ENCODE measurements at regions not wholly inside any gene's neighbourhood (a gene's known extent, or its start where the extent isn't known, plus 50 kb on each side); places are given as distances from the start of the nearest gene placed in this dataset.

- H3K27me3 Mint-ChIP-seq (ENCODE audit: unreplicated experiment) = no peaks in the 10 kb centered on the region
- TF ChIP-seq CTCF (IDR thresholded peaks at IDR 0.05; ENCODE audit: unreplicated experiment) = no peak
- H3K27ac Mint-ChIP-seq (ENCODE audit: unreplicated experiment) = no peak overlapping the region
- no peaks in the 10 kb centered on the region for H3K9me3 Mint-ChIP-seq (ENCODE audit: unreplicated experiment)
- DNase-seq (ENCODE audit: low spot score) = no peak
- no peak overlapping the region for H3K4me3 Mint-ChIP-seq (ENCODE audit: unreplicated experiment)
- no peaks in the 10 kb centered on the region for H3K36me3 Mint-ChIP-seq (ENCODE audit: low read depth, unreplicated experiment)
- H3K4me1 Mint-ChIP-seq (ENCODE audit: unreplicated experiment) = no peaks in the 10 kb centered on the region
These were observed 102.8 kb downstream of the IL12A start for GRCh38 chr3:160091441-160091840.

GRCh38 chr3:160092760-160093159 is 104.1 kb downstream of the IL12A start:
- no peak for DNase-seq (ENCODE audit: low spot score)
- Mint-ChIP-seq H3K4me3 (ENCODE audit: unreplicated experiment) (no peak overlapping the region), H3K27me3 (ENCODE audit: unreplicated experiment) (no peaks in the 10 kb centered on the region), H3K9me3 (ENCODE audit: unreplicated experiment) (no peaks in the 10 kb centered on the region), H3K27ac (ENCODE audit: unreplicated experiment) (no peak overlapping the region), H3K36me3 (ENCODE audit: low read depth, unreplicated experiment) (no peaks in the 10 kb centered on the region), H3K4me1 (ENCODE audit: unreplicated experiment) (no peaks in the 10 kb centered on the region)
- TF ChIP-seq CTCF (IDR thresholded peaks at IDR 0.05; ENCODE audit: unreplicated experiment) = no peak

- Mint-ChIP-seq H3K27ac (ENCODE audit: unreplicated experiment) (no peak overlapping the region), H3K9me3 (ENCODE audit: unreplicated experiment) (no peaks in the 10 kb centered on the region), H3K36me3 (ENCODE audit: low read depth, unreplicated experiment) (no peaks in the 10 kb centered on the region), H3K4me3 (ENCODE audit: unreplicated experiment) (no peak overlapping the region), H3K27me3 (ENCODE audit: unreplicated experiment) (no peaks in the 10 kb centered on the region), H3K4me1 (ENCODE audit: unreplicated experiment) (no peaks in the 10 kb centered on the region)
- no peak for DNase-seq (ENCODE audit: low spot score)
- TF ChIP-seq CTCF (IDR thresholded peaks at IDR 0.05; ENCODE audit: unreplicated experiment) = no peak
These were observed 105.9 kb downstream of the IL12A start for GRCh38 chr3:160094562-160094961.

- DNase-seq (ENCODE audit: low spot score) = no peak
- no peak for TF ChIP-seq CTCF (IDR thresholded peaks at IDR 0.05; ENCODE audit: unreplicated experiment)
These were observed 108.8 kb downstream of the IL12A start for GRCh38 chr3:160097478-160097877.

GRCh38 chr3:160098261-160098908 is 109.8 kb downstream of the IL12A start:
- TF ChIP-seq CTCF (IDR thresholded peaks at IDR 0.05; ENCODE audit: unreplicated experiment) = no peak
- Mint-ChIP-seq H3K4me3 (ENCODE audit: unreplicated experiment) (no peak overlapping the region), H3K4me1 (ENCODE audit: unreplicated experiment) (no peaks in the 10 kb centered on the region), H3K27ac (ENCODE audit: unreplicated experiment) (no peak overlapping the region), H3K27me3 (ENCODE audit: unreplicated experiment) (no peaks in the 10 kb centered on the region), H3K9me3 (ENCODE audit: unreplicated experiment) (no peaks in the 10 kb centered on the region), H3K36me3 (ENCODE audit: low read depth, unreplicated experiment) (no peaks in the 10 kb centered on the region)
- no peak for DNase-seq (ENCODE audit: low spot score)

More at GRCh38 chr3:160097478-160097877, 108.8 kb downstream of the IL12A start:
- Mint-ChIP-seq H3K4me1 (ENCODE audit: unreplicated experiment) (no peaks in the 10 kb centered on the region), H3K27me3 (ENCODE audit: unreplicated experiment) (no peaks in the 10 kb centered on the region), H3K36me3 (ENCODE audit: low read depth, unreplicated experiment) (no peaks in the 10 kb centered on the region), H3K9me3 (ENCODE audit: unreplicated experiment) (no peaks in the 10 kb centered on the region), H3K27ac (ENCODE audit: unreplicated experiment) (no peak overlapping the region), H3K4me3 (ENCODE audit: unreplicated experiment) (no peak overlapping the region)
